ENCODE measurements at regions not wholly inside any gene's neighbourhood (a gene's known extent, or its start where the extent isn't known, plus 50 kb on each side); places are given as distances from the start of the nearest gene placed in this dataset.

DNA sequence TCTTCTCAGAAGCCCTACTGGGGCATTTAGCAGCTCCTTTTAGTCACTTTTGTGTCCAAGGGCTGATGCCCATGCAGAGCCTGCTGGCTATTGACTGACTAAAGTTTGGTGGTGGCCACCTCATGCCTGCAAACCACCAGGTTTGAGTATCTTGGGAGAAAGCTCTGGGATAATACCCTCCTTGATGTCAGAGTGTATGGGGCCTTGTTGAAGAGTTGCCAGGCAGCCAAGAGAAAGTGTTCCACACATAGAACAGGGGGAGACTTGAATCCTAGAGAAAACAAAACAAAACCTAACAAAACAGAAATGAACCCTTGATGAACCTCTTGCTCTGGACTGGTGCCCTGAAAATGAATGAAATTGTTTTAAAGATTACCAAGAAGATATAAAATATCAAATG lies 1024.6 kb downstream of the SORCS1 start:
- no peak for TF ChIP-seq POLR2A (IDR thresholded peaks at IDR 0.05)
- TF ChIP-seq, protein P1, sequence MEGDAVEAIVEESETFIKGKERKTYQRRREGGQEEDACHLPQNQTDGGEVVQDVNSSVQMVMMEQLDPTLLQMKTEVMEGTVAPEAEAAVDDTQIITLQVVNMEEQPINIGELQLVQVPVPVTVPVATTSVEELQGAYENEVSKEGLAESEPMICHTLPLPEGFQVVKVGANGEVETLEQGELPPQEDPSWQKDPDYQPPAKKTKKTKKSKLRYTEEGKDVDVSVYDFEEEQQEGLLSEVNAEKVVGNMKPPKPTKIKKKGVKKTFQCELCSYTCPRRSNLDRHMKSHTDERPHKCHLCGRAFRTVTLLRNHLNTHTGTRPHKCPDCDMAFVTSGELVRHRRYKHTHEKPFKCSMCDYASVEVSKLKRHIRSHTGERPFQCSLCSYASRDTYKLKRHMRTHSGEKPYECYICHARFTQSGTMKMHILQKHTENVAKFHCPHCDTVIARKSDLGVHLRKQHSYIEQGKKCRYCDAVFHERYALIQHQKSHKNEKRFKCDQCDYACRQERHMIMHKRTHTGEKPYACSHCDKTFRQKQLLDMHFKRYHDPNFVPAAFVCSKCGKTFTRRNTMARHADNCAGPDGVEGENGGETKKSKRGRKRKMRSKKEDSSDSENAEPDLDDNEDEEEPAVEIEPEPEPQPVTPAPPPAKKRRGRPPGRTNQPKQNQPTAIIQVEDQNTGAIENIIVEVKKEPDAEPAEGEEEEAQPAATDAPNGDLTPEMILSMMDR (IDR thresholded peaks at IDR 0.05): no peak
